GM23338 (cell line): ENCODE measurements at regions not wholly inside any gene's neighbourhood (a gene's known extent, or its start where the extent isn't known, plus 50 kb on each side); places are given as distances from the start of the nearest gene placed in this dataset.

Experiments used
- ATAC-seq: fragments of 200-7000 bp; cut with Tn5 transposase; 3 replicates; pipeline ENCODE4 v1.9.1; 2020
- DNase-seq: peaks from one replicate; pipeline ENCODE4 v3.0.0-alpha.2; 2015; ENCODE audit warnings: low spot score
- H2AFZ ChIP-seq: fragments of 200-600 bp; sonication (generic); 2 replicates; pipeline ENCODE4 v1.8.0; 2016; ENCODE audit warnings: antibody characterized with exemption, mild to moderate bottlenecking, moderate library complexity
- H3F3A ChIP-seq: fragments of 200-600 bp; sonication (generic); replicated peaks from 2 replicates; pipeline ENCODE4 v1.8.0; 2017; ENCODE audit warnings: antibody characterized with exemption, mixed run types, low read depth
- H3K27ac ChIP-seq: fragments of 200-600 bp; sonication (generic); 2 replicates; pipeline ENCODE4 v1.6.1; 2016; ENCODE audit warnings: low read depth
- H3K27me3 ChIP-seq: fragments of 200-600 bp; sonication (generic); 2 replicates; pipeline ENCODE4 v1.8.0; 2016; ENCODE audit warnings: mild to moderate bottlenecking, mixed run types, moderate library complexity; ENCODE audit not compliant: insufficient read depth
- H3K36me3 ChIP-seq: fragments of 200-600 bp; sonication (generic); 2 replicates; pipeline ENCODE4 v1.8.0; 2016; ENCODE audit warnings: mild to moderate bottlenecking; ENCODE audit not compliant: insufficient read depth
- H3K4me1 ChIP-seq: fragments of 200-600 bp; sonication (generic); 2 replicates; pipeline ENCODE4 v1.8.0; 2016; ENCODE audit warnings: mild to moderate bottlenecking, moderate library complexity; ENCODE audit not compliant: insufficient read depth
- H3K4me2 ChIP-seq: fragments of 200-600 bp; sonication (generic); 2 replicates; pipeline ENCODE4 v1.7.1; 2017; ENCODE audit warnings: mixed run types
- H3K4me3 ChIP-seq: fragments of 200-600 bp; sonication (generic); 2 replicates; pipeline ENCODE4 v1.6.1; 2016; ENCODE audit warnings: mixed run types
- H3K79me2 ChIP-seq: fragments of 200-600 bp; sonication (generic); replicated peaks from 2 replicates; pipeline ENCODE4 v1.8.0; 2017; ENCODE audit warnings: mild to moderate bottlenecking; ENCODE audit not compliant: insufficient read depth
- H3K9me2 ChIP-seq: fragments of 200-600 bp; sonication (generic); 2 replicates; pipeline ENCODE4 v1.8.0; 2017; ENCODE audit not compliant: insufficient read depth
- H4K20me1 ChIP-seq: fragments of 200-600 bp; sonication (generic); replicated peaks from 2 replicates; pipeline ENCODE4 v1.8.0; 2017; ENCODE audit warnings: mild to moderate bottlenecking; ENCODE audit not compliant: insufficient read depth
- H3K27ac Mint-ChIP-seq: 2 replicates; pipeline ENCODE4 v1.8.0; 2020; ENCODE audit warnings: inconsistent platforms, mild to moderate bottlenecking, moderate library complexity, mixed read lengths
- H3K27me3 Mint-ChIP-seq: 3 replicates; pipeline ENCODE4 v1.8.0; 2022; ENCODE audit warnings: low read depth, mild to moderate bottlenecking, moderate library complexity, mixed read lengths, inconsistent platforms; ENCODE audit not compliant: insufficient read depth, poor library complexity
- H3K36me3 Mint-ChIP-seq: 3 replicates; pipeline ENCODE4 v1.8.0; 2021; ENCODE audit warnings: low read depth, mild to moderate bottlenecking, inconsistent platforms, moderate library complexity, mixed read lengths
- H3K4me1 Mint-ChIP-seq: 3 replicates; pipeline ENCODE4 v1.8.0; 2020; ENCODE audit warnings: mild to moderate bottlenecking, inconsistent platforms, mixed read lengths
- H3K4me3 Mint-ChIP-seq: 3 replicates; pipeline ENCODE4 v1.8.0; 2021; ENCODE audit warnings: moderate library complexity, mild to moderate bottlenecking, inconsistent platforms, mixed read lengths
- H3K9me3 Mint-ChIP-seq: 3 replicates; pipeline ENCODE4 v1.8.0; 2020; ENCODE audit warnings: moderate library complexity, mild to moderate bottlenecking, inconsistent platforms, mixed read lengths
- CREB1 ChIP-seq: fragments of 250-450 bp; sonication (Bioruptor Pico); IDR thresholded peaks from 2 replicates; pipeline ENCODE4 v1.5.0; 2020; ENCODE audit warnings: low read depth, mild to moderate bottlenecking, moderate library complexity
- EZH2phosphoT487 ChIP-seq: fragments of 200-600 bp; sonication (generic); IDR thresholded peaks from one replicate; pipeline ENCODE4 v1.8.1; 2018; ENCODE audit warnings: antibody characterized with exemption; ENCODE audit not compliant: unreplicated experiment
- POLR2AphosphoS5 ChIP-seq: IDR thresholded peaks from 2 replicates; pipeline ENCODE4 v1.6.1; 2016; ENCODE audit warnings: antibody characterized with exemption, low read depth
- ZNF114 ChIP-seq: fragments of 250-450 bp; sonication (Bioruptor Pico); IDR thresholded peaks from 2 replicates; pipeline ENCODE4 v1.5.0; 2020; ENCODE audit warnings: mild to moderate bottlenecking, moderate library complexity
- TF ChIP-seq, protein P1 (sequence below), 2 experiments: fragments of 200-600 bp in 1 of 2; sonication (generic) in 1 of 2; conservative IDR thresholded peaks; 2 replicates each; pipeline versions ENCODE4 v1.5.1 to v1.6.1; 2016 to 2017; ENCODE audit warnings: antibody characterized with exemption in 2 of 2, low read depth in 2 of 2, mild to moderate bottlenecking in 2 of 2, moderate library complexity in 1 of 2
- TF ChIP-seq, protein P2 (sequence below): IDR thresholded peaks from 2 replicates; pipeline ENCODE4 v1.6.1; 2016; ENCODE audit warnings: antibody characterized with exemption
- TF ChIP-seq, protein P3 (sequence below): fragments of 250-450 bp; sonication (Bioruptor Pico); IDR thresholded peaks from 2 replicates; pipeline ENCODE4 v1.5.0; 2020; ENCODE audit warnings: mild to moderate bottlenecking, moderate library complexity

DNA sequence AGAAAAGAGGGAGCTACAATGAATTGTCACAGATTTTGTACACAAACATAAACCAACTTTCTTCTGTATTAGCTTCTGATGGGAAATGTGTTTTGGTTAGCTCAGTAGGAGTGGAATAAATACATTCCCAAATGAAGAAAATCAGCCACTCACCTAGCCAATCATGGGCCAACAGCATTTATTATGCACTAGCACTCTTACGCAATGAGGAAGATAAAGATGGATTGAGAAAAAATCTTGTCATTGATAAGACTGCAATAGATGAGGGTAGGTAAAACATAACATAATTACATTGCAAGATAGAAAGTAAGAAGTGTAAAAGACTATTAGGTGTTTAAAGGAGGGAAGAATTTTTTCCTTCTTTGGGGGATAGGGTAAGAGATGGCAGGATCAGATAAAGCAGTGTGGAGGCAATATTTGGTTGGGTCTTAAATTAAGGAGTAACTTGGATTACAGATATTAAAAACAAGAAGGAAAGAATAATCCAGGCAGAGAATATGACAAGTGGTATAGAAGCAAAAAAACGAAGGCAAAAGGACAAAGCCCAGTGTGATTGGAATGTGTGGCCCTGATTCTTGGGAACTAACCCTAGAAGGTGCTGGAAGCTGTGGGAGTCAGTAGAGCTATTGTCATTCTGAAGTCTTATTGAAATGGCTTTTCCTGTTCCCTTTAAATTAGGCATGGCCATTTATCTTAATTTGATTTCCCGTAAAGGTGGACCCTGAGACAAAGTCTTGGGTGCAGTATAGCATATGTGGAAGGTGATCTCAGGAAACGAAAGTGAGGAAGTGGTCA is 208.4 kb upstream of the MEX3C start (continued):
- TF ChIP-seq, protein P1, sequence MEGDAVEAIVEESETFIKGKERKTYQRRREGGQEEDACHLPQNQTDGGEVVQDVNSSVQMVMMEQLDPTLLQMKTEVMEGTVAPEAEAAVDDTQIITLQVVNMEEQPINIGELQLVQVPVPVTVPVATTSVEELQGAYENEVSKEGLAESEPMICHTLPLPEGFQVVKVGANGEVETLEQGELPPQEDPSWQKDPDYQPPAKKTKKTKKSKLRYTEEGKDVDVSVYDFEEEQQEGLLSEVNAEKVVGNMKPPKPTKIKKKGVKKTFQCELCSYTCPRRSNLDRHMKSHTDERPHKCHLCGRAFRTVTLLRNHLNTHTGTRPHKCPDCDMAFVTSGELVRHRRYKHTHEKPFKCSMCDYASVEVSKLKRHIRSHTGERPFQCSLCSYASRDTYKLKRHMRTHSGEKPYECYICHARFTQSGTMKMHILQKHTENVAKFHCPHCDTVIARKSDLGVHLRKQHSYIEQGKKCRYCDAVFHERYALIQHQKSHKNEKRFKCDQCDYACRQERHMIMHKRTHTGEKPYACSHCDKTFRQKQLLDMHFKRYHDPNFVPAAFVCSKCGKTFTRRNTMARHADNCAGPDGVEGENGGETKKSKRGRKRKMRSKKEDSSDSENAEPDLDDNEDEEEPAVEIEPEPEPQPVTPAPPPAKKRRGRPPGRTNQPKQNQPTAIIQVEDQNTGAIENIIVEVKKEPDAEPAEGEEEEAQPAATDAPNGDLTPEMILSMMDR (conservative IDR thresholded peaks at IDR 0.05; ENCODE audit: low read depth in 2 of 2) = no peak
- TF ChIP-seq, protein P2, sequence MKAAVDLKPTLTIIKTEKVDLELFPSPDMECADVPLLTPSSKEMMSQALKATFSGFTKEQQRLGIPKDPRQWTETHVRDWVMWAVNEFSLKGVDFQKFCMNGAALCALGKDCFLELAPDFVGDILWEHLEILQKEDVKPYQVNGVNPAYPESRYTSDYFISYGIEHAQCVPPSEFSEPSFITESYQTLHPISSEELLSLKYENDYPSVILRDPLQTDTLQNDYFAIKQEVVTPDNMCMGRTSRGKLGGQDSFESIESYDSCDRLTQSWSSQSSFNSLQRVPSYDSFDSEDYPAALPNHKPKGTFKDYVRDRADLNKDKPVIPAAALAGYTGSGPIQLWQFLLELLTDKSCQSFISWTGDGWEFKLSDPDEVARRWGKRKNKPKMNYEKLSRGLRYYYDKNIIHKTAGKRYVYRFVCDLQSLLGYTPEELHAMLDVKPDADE = no peak

DNA sequence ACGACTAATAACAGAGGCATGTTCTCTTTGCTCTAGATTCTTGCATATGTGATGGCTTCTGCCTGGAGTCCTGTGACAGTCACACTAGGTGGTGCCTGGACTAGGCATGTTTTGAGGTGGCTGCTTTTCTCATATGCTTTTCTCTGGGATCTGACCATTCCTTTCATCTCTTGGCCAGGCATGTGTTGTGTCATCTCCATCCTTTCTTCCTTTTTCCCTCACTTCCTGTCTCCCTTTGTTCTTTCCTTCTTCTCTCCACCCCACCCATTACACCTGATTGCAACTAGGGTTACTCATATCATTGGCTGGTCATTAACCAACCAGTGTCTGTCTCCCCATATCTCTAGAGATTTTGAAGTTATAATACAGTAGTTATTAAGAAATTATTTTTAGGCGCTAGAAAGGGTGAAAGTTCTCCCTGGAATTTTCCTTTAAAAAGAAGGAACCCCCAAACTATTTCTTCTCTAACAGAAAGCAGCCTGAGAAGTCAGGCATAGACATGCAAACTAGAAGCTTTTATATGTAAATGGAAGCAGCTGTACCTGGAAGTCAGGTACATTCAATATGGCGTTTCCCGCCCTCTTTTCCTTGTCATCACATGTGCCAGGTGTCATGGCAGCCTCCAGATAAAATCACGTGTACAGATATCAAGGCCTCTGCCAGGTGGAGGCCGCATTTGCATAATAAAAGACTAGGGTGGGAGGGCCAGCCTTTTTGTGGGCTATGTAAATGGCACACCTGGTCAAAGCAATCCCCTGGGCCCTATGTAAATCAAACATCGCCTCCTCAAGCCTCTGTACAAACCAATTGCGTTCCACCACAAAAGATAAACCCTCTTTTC is 220.4 kb upstream of the MEX3C start:
- Histone ChIP-seq H4K20me1 (no peaks in the 10 kb centered on the region), H3K27me3 (no peaks in the 10 kb centered on the region), H3K4me3 (no peak overlapping the region), H3K4me1 (peaks cover 36% of the 10 kb centered on the region), H3K27ac (peak overlapping the region; percentile 97), H2AFZ (no peak overlapping the region), H3F3A (no peaks in the 10 kb centered on the region), H3K79me2 (no peaks in the 10 kb centered on the region), H3K36me3 (no peaks in the 10 kb centered on the region), H3K4me2 (peak overlapping the region; percentile 48), H3K9me2 (no peaks in the 10 kb centered on the region)
- no peaks in the 10 kb centered on the region for H3K9me3 Mint-ChIP-seq
- H3K27me3 Mint-ChIP-seq = peaks cover 8% of the 10 kb centered on the region
- TF ChIP-seq CREB1 (CRISPR knock-in tag) (peak; percentile 78), EZH2phosphoT487 (no peak), ZNF114 (CRISPR knock-in tag) (peak; percentile 7; the same call in 1 of the 2 replicates), POLR2AphosphoS5 (peak; percentile 19; the same call in 1 of the 2 replicates)
- TF ChIP-seq, protein P3, sequence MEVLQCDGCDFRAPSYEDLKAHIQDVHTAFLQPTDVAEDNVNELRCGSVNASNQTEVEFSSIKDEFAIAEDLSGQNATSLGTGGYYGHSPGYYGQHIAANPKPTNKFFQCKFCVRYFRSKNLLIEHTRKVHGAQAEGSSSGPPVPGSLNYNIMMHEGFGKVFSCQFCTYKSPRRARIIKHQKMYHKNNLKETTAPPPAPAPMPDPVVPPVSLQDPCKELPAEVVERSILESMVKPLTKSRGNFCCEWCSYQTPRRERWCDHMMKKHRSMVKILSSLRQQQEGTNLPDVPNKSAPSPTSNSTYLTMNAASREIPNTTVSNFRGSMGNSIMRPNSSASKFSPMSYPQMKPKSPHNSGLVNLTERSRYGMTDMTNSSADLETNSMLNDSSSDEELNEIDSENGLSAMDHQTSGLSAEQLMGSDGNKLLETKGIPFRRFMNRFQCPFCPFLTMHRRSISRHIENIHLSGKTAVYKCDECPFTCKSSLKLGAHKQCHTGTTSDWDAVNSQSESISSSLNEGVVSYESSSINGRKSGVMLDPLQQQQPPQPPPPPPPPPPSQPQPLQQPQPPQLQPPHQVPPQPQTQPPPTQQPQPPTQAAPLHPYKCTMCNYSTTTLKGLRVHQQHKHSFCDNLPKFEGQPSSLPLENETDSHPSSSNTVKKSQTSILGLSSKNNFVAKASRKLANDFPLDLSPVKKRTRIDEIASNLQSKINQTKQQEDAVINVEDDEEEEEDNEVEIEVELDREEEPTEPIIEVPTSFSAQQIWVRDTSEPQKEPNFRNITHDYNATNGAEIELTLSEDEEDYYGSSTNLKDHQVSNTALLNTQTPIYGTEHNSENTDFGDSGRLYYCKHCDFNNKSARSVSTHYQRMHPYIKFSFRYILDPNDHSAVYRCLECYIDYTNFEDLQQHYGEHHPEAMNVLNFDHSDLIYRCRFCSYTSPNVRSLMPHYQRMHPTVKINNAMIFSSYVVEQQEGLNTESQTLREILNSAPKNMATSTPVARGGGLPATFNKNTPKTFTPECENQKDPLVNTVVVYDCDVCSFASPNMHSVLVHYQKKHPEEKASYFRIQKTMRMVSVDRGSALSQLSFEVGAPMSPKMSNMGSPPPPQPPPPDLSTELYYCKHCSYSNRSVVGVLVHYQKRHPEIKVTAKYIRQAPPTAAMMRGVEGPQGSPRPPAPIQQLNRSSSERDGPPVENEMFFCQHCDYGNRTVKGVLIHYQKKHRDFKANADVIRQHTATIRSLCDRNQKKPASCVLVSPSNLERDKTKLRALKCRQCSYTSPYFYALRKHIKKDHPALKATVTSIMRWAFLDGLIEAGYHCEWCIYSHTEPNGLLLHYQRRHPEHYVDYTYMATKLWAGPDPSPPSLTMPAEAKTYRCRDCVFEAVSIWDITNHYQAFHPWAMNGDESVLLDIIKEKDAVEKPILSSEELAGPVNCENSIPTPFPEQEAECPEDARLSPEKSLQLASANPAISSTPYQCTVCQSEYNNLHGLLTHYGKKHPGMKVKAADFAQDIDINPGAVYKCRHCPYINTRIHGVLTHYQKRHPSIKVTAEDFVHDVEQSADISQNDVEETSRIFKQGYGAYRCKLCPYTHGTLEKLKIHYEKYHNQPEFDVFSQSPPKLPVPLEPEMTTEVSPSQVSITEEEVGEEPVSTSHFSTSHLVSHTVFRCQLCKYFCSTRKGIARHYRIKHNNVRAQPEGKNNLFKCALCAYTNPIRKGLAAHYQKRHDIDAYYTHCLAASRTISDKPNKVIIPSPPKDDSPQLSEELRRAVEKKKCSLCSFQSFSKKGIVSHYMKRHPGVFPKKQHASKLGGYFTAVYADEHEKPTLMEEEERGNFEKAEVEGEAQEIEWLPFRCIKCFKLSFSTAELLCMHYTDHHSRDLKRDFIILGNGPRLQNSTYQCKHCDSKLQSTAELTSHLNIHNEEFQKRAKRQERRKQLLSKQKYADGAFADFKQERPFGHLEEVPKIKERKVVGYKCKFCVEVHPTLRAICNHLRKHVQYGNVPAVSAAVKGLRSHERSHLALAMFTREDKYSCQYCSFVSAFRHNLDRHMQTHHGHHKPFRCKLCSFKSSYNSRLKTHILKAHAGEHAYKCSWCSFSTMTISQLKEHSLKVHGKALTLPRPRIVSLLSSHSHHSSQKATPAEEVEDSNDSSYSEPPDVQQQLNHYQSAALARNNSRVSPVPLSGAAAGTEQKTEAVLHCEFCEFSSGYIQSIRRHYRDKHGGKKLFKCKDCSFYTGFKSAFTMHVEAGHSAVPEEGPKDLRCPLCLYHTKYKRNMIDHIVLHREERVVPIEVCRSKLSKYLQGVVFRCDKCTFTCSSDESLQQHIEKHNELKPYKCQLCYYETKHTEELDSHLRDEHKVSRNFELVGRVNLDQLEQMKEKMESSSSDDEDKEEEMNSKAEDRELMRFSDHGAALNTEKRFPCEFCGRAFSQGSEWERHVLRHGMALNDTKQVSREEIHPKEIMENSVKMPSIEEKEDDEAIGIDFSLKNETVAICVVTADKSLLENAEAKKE = peak; percentile 89
- TF ChIP-seq, protein P2 = peak; percentile 69; the same call in 1 of the 2 replicates
- H3K36me3 Mint-ChIP-seq = peaks cover 13% of the 10 kb centered on the region
- ATAC-seq = peak; percentile 91
- H3K4me3 Mint-ChIP-seq = peak overlapping the region; percentile 51
- peaks cover 36% of the 10 kb centered on the region for H3K4me1 Mint-ChIP-seq
- DNase-seq = peak; percentile 99
- peak overlapping the region; percentile 98 for H3K27ac Mint-ChIP-seq
